GM04503 (cell line): ENCODE measurements at regions not wholly inside any gene's neighbourhood (a gene's known extent, or its start where the extent isn't known, plus 50 kb on each side); places are given as distances from the start of the nearest gene placed in this dataset.

Experiments used
- DNase-seq: peaks from one replicate; pipeline ENCODE4 v3.0.0-alpha.2; 2012; ENCODE audit warnings: low read depth

DNA sequence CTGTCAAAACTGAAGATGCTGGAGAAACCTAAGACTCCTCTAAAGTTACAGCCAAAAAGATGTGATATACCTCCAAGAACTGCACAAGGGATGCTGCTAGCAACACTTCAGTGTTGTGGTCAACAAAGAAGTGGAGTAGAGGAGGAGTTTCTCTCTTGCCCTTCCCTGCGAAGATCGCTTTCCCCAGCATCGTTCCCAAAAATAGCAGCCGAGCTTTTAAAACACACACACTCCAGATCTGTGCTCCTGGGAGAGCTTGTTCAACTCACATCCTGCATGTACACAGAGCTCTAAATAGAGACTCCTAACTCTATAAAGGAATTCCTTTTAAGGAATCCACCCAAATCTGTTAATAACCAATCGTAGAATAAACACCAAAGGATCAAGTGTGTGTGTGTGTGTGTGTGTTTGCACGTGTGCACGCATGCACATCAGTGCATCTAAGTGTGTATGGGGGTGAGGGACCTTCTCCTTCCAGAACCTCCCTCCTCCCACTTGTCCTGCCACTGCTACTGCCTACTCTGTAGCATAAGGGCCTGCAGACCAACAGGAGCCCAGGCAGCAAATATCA, 58.5 kb downstream of the PSMG1 start:
- DNase-seq: no peak

DNA sequence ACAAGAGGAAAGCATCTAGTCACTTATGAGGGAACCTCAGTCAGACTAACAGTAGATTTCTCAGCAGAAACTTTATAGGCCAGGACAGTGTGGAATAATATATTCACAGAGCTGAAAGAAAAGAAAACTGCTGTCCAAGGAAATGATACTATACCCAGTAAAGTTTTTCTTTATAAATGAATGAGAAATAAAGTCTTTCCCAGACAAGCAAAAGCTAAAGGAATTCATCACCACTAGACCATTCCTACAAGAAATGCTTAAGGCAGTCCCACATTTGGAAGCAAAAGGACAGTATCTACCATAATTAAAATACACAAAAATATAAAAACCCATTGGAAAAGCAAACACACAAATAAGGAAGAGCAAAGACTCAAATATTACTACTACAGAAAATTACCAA, 59.9 kb downstream of the PSMG1 start:
- DNase-seq: no peak

DNA sequence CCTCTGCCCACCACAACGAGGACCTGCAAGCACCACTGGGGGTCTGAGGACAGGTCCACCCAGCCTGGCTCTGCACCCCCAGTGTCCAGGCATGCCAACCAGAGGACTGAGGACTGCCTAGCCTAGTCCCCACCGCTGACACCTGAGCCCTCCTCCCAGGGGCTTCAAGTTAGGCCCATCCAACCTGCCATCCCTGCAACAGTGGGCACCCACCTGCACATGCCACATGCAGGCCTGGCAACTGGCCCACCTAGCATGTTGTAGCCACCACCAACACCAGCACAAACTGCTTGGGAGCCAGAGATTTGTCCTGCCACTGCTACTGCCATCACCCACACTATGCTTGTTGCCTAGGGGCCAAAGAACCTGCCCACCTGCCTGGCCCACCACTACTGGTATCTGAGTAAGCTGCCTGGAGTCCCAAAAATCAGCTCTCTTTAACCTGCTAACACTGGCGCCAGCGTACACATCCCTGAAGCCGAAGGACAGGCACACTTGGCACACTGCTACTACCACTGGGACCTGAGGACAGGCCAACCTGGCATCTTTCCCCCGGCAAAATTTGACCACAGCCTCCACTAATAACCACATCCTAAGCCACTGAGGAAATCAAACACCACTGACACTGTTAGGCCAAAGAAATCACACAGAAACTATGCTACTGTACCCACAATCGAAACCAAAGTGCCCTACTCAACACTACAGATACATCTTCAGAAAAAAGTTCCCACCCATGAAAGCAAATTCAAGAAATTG, 61.5 kb downstream of the PSMG1 start:
- DNase-seq: no peak

DNA sequence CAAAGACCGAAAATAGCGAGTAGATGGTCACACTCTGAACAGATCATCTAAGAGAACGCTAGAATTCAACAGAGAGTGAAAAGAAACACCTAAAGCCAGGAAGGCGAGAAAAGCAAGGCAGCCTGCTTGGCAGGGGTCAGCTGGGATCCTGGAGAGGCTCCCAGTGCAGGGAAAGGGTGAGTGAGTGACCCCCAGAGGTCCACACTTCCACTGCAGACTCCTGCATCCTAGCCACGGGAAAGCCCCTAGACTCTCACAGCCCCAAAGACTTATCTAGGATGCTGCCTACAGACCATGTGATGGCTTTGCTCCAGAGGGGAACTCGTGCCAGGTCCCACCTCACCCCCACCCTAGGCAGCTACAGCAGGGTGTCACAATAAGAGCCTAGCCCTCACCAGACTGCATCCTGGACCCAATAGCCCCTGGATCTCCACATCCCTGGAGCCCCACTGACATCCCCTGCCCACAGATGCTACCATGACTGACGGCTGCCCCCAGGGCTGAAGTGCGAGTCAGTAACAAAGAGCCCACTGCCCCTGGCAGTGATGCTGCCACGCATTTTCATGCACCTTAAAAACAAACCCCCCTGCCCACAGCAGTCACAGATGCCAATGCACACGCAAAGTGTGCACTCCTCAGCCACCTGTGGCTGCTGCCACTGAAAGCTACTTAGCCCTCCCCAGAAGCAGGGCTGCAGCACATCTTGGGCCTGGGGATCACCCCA, 62.2 kb downstream of the PSMG1 start:
- DNase-seq: no peak

DNA sequence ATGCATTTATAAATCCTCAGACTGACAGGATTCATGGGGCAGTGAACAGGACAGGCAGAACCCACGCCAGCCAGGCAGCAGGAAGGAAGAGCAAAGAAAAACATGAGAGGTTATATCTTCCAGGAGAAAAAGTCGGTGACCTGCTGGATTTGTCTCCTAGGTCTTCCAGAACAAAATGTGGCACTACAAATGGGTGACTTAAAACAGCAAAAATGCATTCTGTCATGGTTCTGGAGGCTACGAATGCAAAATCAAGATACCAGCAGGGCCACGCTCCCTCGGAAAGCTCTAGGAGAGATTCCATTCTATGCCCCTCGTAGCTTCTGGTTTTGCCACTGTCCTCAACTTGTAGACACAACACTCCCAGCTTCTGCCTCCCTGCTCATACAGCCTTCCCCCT, 63.4 kb downstream of the PSMG1 start:
- DNase-seq: no peak

DNA sequence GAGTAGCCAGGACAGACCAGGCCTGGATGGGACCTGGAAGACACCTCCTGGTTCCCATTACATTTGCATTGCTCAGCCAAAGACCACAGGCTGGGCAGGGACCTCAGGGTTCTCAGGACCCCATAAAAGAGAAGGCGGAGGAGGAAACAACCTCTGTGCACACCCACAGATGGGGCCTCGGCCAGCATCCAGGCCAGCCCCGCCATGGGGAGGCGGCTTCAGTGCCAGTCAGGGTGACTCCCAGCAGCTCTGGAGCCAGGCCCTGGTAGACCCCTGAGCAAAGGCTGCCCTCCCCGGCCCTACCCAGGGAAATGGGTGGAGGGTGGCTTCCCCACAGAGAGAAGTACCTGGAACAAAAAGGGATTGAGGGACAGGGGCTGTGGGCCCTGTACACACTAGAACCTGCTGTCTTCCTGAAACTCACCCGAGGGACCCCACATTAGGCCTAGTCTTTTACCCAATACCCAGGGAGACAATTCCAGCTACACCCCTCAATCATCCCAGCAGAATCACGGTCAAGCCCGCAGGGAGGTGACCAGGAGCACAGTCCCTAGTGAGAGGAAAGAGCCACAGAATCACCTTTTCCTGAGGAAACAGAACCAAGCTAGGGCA, 64.5 kb downstream of the PSMG1 start:
- no peak for DNase-seq

DNA sequence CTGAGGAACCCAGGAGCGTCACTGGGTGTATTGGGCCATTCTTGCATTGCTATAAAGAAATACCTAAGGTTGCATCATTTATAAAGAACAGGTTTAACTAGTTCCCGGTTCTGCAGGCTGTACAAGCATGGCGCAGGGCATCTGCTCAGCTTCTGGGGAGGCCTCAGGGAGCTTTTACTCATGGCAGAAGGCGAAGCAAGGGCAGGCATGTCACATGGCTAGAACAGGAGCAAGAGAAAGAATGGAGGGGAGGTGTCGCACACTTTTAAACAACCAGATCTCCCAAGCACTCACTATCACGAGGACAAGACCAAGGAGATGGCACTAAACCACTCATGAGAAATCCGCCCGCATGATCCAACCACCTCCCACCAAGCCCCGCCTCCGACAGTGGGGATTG, 65.2 kb downstream of the PSMG1 start:
- DNase-seq: no peak

DNA sequence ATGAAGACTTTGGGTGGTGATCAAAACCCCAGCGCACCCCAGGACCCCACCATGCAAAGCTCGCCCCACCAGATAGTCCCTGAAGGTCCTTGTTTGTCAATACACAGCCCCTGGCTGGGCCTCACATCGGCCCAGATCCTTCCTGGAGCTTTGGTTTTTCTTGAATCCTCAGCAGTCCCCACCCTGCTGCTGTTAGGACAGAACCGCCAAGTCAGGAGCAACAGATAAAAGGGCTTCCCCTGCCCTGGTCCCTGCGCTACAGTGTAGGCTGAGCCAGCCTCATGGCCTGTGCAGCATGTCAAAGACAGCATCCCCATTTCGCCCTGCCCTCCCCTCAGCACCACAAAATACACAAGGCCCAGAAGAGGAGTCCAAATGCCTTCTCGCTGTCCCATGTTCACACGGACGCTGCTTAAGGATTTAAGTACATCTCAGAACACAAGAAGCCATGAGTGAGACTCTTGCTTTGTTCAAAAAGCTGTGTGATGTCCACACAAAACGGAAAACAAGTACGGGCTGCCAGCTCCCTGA, 65.7 kb downstream of the PSMG1 start:
- no peak for DNase-seq

DNA sequence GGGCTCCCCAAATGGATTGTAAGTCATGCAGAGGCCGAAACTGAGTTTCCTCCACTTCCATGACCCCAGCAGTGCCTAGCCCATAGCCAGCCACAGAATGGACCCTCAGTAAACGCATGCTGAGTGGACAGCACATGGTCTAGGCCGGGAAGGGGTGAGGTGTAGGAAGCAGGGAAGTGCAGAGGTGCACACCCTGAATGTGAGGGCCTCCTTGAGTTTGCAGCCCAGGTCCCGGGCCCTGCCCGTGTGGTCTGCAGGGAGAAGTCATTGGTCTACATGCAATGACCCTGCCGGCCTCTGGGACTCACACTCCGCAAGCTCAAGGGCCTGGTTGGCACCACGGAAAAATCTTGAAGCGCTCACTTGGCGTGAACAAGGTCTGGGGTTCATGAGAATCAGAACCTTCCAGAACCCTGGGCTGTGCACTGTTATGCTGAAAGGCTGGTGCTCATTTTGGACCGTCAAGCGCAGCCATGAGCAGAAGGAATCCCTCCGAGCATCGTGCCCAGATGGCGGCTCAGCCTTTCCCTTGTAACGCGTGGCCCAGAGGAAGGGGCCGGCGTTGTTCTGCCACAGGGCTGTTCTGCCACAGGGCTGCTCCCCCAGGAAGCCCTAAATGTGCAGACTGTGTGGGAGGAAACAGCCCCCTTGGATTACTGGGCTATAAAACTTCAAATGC, 66.4 kb downstream of the PSMG1 start:
- DNase-seq: no peak

DNA sequence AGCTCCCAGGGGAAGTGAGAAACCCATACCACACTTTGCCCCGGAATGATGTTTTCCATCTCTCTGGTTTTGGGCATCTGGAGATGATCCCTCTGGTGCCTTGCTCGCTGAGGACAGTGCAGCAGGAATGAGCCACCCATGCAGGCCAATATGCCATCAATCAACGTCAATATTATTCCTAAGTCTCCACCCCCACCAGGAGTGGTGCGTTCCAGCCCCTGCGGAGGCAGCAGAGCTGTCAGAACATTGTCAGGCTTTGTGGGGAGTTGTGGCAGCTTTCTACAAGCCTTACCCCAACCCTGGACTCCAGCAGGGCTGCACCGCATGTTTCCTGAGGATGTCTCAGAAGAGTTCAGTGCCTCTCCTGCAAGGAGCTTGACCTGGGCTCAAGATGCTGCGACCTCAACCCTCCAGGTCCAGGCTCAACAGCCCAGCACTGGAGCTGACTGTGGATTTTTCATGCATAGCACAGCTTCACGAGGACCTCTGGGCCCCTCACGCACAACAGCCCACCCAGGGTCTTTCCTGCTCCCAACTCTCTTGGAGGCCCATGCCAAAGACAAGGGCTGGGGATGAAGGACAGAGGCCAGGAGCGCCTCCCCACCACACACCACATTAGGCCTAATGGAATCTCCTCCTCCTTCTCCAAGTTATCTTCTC, 67.5 kb downstream of the PSMG1 start:
- DNase-seq: no peak

DNA sequence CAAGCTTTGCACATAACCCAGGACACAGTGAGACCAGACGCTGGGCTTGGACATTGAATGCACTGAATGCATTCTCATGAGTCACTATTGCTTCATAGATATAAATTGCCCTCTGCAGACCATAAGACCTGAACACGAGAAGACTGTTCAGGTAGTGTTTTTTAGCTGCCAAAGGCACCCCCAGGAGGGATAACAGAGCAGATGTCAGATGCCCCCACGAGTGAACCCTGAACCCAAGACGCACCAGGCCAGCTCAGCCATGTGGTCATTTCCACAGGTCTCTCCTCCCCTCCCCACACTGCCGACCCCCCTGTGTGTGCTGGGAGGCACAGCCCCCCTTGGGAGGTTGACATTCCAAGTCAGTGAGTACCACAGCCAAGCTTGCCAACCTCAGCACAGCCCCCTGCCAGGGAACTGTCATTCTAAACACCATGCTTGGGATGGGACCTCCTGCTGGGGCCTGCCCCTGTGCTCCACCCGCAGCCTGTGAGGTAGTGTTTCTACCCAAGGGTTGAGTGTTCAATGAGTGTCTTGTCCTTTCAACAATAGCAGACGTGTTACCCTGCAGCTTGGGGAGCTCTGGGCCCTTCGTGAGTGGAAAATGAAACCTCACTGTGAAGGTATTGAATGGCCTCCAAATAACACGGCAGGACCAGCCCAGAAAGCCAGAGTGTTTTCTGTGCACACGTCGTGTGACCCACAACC, 68.2 kb downstream of the PSMG1 start:
- no peak for DNase-seq

DNA sequence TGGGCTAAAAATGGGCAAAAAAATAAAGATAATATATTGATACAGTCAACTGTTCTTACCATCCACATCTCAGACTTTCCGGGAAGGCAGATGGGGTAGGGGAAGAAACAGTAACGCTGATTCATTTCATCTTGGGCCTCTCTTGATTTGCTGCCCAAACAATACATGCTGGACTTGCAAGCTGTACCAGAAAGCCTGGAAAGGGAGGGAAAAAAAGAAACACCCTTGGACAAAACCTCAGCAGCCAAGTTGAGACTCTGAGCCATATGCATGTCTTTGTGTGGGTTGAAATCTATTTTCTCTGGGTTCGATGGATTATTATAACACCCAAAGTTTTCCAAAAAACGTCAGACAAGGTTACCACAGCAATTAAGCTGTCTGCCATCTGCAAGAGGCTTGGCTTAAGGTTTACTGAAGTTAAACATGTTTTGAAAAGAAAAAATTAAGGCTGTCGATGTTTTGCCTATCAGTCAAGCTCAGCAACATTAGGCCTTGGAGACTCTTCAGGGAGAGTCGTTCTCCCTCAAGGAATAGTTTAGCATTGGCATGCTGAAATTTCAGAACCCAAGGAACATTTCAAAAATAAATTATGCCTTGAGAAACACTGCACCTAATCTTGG, 71.2 kb downstream of the PSMG1 start:
- no peak for DNase-seq

DNA sequence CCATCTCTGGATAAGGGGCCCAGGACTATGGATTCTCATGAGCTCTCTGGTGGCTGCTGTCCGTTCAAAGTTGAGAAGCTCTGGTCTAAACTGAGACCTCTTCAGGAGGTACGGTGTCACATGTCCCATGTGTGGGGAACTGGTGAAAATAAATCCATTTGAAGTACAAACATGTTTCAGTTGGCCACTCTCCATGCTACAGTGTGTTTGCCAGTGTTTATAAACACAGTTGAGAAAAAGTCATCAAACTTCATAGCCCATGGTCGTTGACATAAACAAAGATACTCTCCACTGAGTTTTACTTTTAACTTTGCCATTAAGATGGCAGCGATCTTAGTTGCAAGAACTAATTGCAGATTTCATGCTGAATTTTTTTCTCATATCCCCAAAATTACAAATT, 72.8 kb downstream of the PSMG1 start:
- DNase-seq: no peak

DNA sequence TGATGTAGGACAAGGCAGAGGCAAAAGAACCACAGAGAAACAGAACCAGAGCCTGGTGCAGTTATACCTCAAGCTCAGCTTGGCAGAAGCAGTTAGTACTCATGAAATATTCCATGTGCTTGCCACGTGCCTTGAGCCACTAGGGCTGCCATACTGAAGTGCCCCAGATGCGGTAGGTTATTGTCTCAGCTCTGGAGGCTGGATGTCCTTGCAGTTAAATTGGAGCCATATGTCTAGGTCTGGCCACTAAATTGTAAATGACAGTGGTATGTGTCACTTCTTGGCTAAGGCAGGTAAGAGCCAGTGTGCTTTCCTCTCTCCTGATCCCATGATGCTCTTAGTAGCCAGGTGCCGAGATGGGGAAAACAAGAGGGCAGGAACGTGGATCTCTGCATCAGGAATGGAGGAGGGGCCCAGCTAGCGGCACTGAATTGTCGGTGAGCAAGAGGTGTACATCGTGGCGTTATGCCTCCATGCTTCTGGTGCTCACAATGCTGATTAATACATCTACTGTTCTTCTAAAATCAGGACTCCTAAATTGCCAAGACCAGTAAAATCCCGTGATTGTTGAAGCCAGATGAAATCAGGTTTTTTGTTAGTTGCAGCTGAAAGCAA, 73.5 kb downstream of the PSMG1 start:
- DNase-seq: no peak

DNA sequence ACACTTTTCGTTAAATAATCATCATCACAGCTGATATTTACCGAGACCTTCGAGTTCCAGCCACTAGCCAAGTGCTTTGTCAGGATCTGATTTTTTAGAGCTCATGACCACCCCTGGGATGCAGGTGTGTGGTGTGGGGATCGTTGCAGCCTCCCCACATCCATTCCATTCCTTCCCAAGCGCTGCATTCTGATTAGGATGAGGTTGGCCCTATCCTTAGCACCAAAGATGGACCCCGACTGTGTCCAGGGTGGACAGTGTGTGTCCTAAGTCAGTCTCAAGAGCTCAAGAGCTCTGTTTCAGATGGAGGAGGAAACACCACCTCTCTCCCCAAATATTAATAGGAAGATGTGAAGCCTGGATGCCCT, 74.1 kb downstream of the PSMG1 start:
- DNase-seq: no peak

DNA sequence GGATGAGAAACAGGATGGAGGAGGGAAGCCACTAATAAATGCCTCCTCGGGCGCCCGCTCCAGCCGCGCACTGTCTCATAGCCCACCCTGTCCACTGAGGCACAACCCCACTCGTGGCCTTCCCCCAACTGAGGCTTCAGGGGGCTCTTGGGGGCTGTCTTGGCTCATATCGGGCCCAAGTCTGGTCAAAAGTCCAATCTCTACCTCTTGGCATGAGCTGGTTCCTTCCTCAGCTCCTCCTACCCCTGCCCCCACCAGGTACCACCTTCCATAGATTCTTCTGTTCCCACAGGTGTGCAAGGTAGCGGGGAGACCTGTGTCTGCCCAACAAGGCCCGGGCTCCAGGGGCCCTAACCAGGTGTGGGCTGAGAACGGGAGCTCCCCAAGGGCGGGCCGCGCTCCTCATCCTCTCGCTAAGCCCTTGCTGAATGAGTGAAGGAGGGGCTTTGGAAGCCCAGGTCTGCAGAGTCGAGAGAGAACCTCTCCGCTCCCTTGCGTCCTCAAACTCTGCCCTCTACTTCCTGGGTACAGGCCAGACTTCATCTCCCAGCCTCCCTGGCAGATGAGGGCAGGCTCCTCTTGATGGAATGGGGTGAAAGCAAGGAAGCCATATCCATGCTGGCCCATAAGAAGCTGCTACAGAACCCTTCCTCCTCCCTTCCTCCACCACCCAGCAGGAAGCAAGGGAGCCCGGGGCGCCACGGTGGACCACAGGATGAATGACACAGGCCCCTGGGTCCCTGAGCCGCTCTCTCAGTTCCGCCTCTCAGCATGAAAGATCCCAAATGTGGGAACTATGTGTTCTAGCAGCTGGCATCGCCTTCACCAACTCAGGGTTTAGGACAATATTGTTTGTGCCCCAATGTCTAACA, 74.7 kb downstream of the PSMG1 start:
- DNase-seq: no peak

DNA sequence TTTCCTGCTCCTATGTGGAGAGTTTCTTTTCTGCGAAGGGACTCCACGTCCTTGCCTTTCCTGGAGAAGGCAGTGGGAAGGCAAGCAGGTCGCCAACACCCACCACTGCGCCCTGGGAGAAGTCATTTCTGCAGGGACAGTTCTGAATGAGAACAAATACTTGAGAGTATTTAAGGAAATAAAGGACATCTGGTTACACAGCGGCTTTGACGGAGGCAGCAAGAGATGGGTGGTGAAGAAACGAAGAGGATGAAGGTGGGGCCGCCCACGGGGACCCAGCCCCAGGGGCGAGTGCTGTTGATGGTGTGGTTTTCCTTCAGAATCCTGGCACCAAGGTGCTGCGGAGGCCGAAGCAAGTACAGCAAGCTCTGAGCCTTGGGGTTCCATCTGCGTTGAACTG, 75.5 kb downstream of the PSMG1 start:
- DNase-seq: no peak

DNA sequence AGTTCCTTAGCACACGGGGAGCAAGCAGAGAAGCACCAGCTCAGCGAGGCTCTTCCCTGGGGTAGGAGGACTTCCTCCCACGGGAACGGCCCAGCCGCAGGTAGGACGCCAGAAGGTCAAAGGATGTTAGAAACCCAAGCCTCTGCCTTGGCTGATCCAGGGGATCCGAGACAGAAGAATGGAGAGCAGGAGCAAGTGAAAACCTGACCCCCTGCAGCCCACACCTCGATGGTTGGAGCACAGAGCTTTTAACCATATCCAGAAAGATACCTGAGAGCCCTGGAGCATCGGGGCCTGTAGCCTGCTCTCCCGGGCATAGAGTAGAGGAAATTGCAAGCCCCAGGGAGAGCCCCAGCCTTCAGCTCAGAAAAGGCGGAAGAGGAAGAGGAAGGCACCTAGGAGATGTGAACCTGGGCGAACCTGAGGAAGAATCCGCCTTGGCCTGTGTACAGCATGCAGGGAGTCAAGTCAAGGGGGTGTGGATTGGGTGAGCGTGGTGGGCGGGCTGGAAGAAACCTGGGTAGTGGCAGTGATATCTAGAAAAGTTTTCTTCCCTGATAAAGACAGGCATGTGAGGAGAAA, 76.3 kb downstream of the PSMG1 start:
- no peak for DNase-seq

DNA sequence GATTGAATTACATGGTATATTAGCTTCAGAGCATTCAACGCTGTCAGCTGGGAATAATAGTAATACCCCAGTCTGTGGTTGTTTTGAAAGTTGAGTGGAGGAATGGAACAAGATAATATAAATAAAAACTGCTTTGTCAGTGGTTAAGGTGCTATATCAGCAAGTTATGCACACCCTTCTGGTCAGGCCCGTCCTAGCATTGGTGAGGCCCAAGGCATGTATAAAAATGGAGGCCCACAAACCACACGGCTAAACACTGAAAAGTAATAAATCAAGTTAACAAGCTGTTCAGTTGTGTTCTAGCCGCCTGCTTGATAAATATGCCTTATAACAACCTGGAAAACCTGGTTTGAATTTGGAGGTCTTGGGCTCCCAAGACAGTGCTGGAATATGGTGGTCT, 77.4 kb downstream of the PSMG1 start:
- no peak for DNase-seq
